Lung (tissue), 11 donors: ENCODE measurements at regions not wholly inside any gene's neighbourhood (a gene's known extent, or its start where the extent isn't known, plus 50 kb on each side); places are given as distances from the start of the nearest gene placed in this dataset.

Experiments used
- ATAC-seq: fragments of 200-7000 bp; cut with Tn5 transposase; one replicate; pipeline ENCODE4 v1.9.1; 2020; ENCODE audit warnings: moderate number of reproducible peaks; ENCODE audit not compliant: insufficient read depth, low FRiP score
- DNase-seq, 3 donors: peaks; one replicate each; pipeline ENCODE4 v3.0.0-alpha.2; 2013 to 2017
- H3K27ac ChIP-seq, 2 donors: one replicate each; pipeline ENCODE4 v1.5.1; 2013; ENCODE audit warnings: mild to moderate bottlenecking in 2 of 2, moderate library complexity in 2 of 2, control low read depth in 1 of 2, inconsistent platforms in 1 of 2, low read depth in 1 of 2, low read length in 1 of 2
- H3K27me3 ChIP-seq, 3 donors: one replicate each; pipeline ENCODE4 v1.5.1; 2013; ENCODE audit warnings: low read length in 2 of 3; ENCODE audit not compliant: control insufficient read depth in 3 of 3, insufficient read depth in 3 of 3
- H3K36me3 ChIP-seq, 4 donors: one replicate each; pipeline ENCODE4 v1.5.1; 2013; ENCODE audit warnings: low read length in 4 of 4, mild to moderate bottlenecking in 1 of 4, moderate library complexity in 1 of 4; ENCODE audit not compliant: control insufficient read depth in 4 of 4, insufficient read depth in 4 of 4
- H3K4me1 ChIP-seq, 5 donors: one replicate each; pipeline ENCODE4 v1.5.1; 2013; ENCODE audit warnings: low read length in 5 of 5, mild to moderate bottlenecking in 2 of 5, moderate library complexity in 1 of 5; ENCODE audit not compliant: control insufficient read depth in 5 of 5, insufficient read depth in 5 of 5
- H3K4me3 ChIP-seq: one replicate; pipeline ENCODE4 v1.5.1; 2013; ENCODE audit warnings: mild to moderate bottlenecking, control low read depth, moderate library complexity
- H3K9ac ChIP-seq, 2 donors: one replicate each; pipeline ENCODE4 v1.5.1; 2013; ENCODE audit warnings: low read length in 2 of 2, control low read depth in 1 of 2; ENCODE audit not compliant: insufficient read depth in 1 of 2
- H3K9me3 ChIP-seq, 4 donors: one replicate each; pipeline ENCODE4 v1.5.1; 2013; ENCODE audit warnings: low read length in 3 of 4, mild to moderate bottlenecking in 1 of 4, moderate library complexity in 1 of 4; ENCODE audit not compliant: control insufficient read depth in 4 of 4, insufficient read depth in 3 of 4
- WGBS, 2 donors: extraction: QIAGEN DNeasy Blood & Tissue Kit; methylation state at CpG; one replicate each; pipeline ENCODE4 v1.1.7; 2013; 5-methylcytosine and 5-hydroxymethylcytosine counted together
- TF ChIP-seq, protein P1 (sequence below): IDR thresholded peaks from 2 replicates; pipeline ENCODE4 v1.5.1; 2012; ENCODE audit warnings: mild to moderate bottlenecking; ENCODE audit errors: control extremely low read depth, extremely low read depth
- donor health status: control.
- donor health status: control.
- donor health status: Bipolar disorder and iron deficiency.
- donor health status: healthy.
- donor health status: DM: yes; HTN: yes; CAD: no.

DNA sequence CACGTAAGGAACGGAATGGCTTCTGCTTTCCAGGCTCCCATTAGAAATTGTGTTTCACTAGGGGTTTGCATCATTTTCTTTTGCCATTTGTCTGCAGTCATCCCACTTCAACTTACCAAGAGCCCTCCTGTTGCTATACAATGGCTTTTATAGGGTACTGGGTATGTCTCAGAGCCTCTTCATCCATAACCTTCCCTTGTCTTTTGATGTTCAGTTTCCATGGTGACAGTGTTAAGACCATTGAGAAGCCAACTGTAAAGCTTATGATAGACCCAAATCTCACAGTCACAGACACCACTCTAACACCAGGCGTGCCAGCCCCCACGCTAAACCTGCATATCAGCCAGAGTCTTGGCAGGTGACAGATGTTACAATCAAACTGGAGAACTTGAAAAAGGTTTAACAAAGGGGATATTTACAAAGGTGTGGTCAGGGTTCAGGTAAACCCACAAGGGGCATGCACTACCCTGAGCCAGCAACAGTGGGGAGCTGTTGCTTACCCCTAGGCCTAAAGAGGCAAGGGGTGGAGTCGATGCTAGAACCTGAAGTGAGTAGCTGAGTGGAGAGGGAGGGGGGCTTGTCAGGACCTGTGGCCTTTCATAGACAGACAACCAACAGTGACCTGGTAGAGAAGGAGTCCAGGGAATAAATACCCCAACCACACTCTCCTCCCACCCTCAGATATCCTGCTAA lies 53.2 kb upstream of the ABLIM1 start:
- Histone ChIP-seq H3K4me1 (peaks cover 8 to 38% (median 12%) of the 10 kb centered on the region in 5 donors), H3K27me3 (no peaks in the 10 kb centered on the region), H3K4me3 (no peak overlapping the region), H3K9me3 (no peaks in the 10 kb centered on the region), H3K27ac (peak overlapping the region in 1 of 2 donors; percentile 60), H3K36me3 (no peaks in the 10 kb centered on the region), H3K9ac (no peak overlapping the region)
- TF ChIP-seq, protein P1, sequence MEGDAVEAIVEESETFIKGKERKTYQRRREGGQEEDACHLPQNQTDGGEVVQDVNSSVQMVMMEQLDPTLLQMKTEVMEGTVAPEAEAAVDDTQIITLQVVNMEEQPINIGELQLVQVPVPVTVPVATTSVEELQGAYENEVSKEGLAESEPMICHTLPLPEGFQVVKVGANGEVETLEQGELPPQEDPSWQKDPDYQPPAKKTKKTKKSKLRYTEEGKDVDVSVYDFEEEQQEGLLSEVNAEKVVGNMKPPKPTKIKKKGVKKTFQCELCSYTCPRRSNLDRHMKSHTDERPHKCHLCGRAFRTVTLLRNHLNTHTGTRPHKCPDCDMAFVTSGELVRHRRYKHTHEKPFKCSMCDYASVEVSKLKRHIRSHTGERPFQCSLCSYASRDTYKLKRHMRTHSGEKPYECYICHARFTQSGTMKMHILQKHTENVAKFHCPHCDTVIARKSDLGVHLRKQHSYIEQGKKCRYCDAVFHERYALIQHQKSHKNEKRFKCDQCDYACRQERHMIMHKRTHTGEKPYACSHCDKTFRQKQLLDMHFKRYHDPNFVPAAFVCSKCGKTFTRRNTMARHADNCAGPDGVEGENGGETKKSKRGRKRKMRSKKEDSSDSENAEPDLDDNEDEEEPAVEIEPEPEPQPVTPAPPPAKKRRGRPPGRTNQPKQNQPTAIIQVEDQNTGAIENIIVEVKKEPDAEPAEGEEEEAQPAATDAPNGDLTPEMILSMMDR, result no peak
- ATAC-seq, result no peak
- 92 to 98% methylated on average over 5 of the region's 5 CpGs for WGBS, 2 donors
- no peak for DNase-seq

DNA sequence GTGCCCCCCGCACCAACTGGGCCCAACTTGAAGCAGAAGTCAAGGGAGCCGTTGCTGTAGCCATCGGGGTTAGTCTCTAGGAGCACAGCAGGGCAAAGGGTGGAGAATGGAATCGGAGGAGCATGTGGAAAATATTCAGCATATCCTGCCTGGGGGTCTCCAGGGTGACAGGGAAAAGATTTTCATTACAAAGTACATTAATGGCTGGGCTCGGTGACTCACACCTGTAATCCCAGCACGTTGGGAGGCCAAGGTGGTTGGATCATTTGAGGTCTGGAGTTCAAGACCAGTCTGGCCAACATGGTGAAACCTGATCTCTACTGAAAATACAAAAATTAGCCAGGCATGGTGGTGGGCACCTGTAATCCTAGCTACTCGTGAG lies 53.8 kb upstream of the ABLIM1 start:
- Histone ChIP-seq H3K4me3 (no peak overlapping the region), H3K27ac (no peak overlapping the region), H3K9ac (no peak overlapping the region), H3K27me3 (no peaks in the 10 kb centered on the region), H3K36me3 (no peaks in the 10 kb centered on the region), H3K9me3 (no peaks in the 10 kb centered on the region), H3K4me1 (peaks cover 8 to 42% (median 12%) of the 10 kb centered on the region in 5 donors)
- WGBS, 2 donors, result 92 to 96% methylated on average over 7 of the region's 7 CpGs
- TF ChIP-seq, protein P1, result no peak
- DNase-seq, result no peak
- ATAC-seq, result no peak

DNA sequence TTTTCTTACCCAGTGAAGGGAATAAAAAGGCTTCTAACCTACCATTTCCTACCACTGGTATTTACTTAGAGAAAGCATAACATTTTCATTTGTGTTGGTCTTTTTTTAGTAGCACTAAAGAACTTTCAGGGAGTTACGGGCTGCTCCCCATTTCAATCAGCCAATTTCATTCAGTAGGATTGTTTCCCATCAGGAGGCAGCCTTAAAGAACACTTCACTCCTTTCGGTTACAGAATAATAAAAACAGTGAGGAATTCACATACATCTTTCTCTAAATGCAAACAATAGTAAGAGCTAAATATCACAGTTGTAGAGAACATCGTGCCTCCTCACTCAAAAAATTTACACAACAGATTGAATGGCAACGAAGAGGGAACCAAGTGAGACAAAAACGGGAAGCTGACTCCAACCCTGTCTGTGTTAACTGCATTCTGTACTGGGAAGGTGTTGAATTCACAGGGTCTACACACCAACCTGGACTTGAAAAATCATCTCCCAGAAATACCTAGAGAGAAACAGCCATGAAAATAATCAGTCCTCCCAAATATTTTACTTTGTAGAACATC lies 55.5 kb upstream of the ABLIM1 start:
- H3K4me1 ChIP-seq, result peaks cover 8 to 47% (median 12%) of the 10 kb centered on the region in 5 donors
- H3K9me3 ChIP-seq, result no peaks in the 10 kb centered on the region
- H3K9ac ChIP-seq, result no peak overlapping the region
- no peaks in the 10 kb centered on the region for H3K36me3 ChIP-seq
- H3K27me3 ChIP-seq, result no peaks in the 10 kb centered on the region
- peak overlapping the region in 1 of 2 donors; percentile 84 for H3K27ac ChIP-seq
- TF ChIP-seq, protein P1, result no peak
- WGBS, 2 donors, result 45 to 58% methylated on average over 5 of the region's 5 CpGs
- H3K4me3 ChIP-seq, result no peak overlapping the region
- ATAC-seq, result no peak
- DNase-seq, result no peak
